HK-2 (cell line): ENCODE measurements at regions not wholly inside any gene's neighbourhood (a gene's known extent, or its start where the extent isn't known, plus 50 kb on each side); places are given as distances from the start of the nearest gene placed in this dataset.

Experiments
- DNase-seq: peaks from one replicate; pipeline ENCODE4 v3.0.0-alpha.2; 2018; ENCODE audit not compliant: unreplicated experiment

DNA sequence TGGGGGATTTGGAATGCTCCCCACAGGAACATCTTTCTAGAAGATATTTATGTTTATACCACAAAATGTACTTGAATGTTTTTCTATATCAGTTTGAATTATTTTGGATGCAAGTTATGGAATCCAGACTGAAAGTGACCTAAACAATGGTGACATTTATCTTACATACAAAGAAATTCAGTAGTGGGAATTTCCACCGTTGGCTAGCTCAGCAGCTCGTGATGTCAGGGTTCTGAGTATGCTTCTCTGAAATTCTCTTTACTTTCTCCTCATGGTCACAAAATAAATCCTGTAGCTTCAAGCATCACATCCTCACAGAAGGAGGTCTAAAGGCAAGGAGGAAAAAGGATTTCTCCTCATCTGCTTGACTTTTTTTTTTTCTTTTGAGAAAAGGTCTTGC, 105.3 kb downstream of the AKAIN1 start:
- DNase-seq, result no peak

DNA sequence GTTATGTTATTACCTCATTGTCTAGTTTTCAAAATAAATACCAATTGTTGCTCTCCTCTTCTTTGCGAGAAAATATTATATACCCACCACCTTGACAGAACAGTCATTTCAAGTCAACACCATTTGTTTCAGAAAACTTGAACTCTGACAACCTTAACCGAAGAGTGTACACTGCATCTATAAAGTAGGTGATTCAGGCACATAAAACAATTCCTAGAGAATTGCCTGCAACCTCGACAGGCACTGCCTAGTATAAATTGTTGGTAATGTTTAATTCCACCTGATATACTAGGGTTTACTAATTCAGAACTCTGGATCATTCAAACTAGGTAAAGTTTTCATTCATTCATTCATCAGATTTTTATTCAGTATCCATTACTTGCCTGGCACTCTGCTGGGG, 121.8 kb downstream of the AKAIN1 start:
- no peak for DNase-seq

- DNase-seq, result peak; percentile 2
These were observed 123.8 kb downstream of the AKAIN1 start for GRCh38 chr18:5073026-5073944.

DNA sequence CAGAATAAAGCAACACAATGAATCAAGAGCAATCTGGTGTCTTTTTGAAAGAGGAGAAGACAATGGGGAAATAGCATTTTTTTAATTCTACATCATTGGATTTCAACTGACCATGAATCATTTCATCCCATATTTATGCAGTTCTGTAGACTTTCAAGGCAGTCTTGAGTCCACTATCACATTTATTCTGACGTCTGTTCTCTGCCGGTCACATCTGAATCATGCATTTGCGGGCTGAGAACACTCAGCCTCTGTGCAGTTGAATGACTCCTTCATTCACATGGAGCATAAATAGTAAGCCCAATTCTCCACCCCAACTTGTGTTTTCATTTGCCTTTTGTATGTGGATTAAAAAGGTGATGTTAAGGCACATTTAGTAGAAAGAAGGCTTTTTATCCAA, 128.2 kb downstream of the AKAIN1 start:
- DNase-seq, result no peak

DNA sequence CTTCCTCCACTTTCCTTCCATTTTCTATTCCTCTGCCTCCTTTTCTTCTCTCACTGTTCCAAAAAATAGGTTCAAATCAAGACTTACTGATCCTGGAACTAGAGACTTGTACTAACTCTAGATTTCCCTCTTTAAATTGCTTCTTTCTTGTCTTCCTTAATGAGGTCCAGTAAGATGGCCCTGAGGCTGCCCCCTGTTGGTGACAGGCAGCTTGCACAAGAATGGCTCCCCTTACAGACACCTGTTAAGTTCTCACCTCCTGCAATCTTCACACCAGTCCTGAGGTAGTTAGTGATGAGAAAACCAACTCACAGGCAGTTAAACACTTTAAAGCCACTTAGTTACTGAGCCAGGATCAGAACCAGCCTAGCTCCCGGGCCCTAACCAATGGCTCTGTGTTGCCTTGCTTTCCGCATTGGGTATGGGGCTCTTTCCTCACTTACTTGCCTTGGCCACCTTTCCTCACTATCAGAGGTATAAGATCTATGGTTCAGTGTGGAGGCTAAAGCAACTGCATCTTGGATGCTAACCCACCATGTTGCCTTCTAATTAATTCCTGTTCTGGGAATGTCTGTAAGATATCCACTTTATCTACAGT, 130.6 kb downstream of the AKAIN1 start:
- no peak for DNase-seq

GRCh38 chr18:5065615-5066014, 131.4 kb downstream of the AKAIN1 start:
- DNase-seq, result no peak

GRCh38 chr18:5064841-5065370, 132.2 kb downstream of the AKAIN1 start:
- DNase-seq, result no peak

GRCh38 chr18:5061785-5062184, 135.3 kb downstream of the AKAIN1 start:
- no peak for DNase-seq

- no peak for DNase-seq
These were observed 136.5 kb downstream of the AKAIN1 start for GRCh38 chr18:5060543-5060942.

DNA sequence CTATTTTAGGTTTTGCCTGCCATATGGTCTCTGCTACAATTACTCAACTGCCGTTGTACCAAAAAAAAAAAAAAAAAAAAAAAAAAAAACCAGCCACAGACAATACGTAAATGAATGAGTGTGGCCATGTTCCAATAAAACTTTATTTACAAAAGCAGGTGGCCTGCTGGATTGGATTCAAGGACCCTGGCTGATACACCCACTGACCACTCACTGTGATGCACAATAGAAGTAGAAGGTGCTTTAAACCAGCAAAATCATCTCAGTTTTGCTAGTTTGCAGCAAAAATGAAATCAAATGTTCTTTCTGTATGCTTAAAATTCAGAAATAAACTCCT, 137.4 kb downstream of the AKAIN1 start:
- DNase-seq, result no peak

DNA sequence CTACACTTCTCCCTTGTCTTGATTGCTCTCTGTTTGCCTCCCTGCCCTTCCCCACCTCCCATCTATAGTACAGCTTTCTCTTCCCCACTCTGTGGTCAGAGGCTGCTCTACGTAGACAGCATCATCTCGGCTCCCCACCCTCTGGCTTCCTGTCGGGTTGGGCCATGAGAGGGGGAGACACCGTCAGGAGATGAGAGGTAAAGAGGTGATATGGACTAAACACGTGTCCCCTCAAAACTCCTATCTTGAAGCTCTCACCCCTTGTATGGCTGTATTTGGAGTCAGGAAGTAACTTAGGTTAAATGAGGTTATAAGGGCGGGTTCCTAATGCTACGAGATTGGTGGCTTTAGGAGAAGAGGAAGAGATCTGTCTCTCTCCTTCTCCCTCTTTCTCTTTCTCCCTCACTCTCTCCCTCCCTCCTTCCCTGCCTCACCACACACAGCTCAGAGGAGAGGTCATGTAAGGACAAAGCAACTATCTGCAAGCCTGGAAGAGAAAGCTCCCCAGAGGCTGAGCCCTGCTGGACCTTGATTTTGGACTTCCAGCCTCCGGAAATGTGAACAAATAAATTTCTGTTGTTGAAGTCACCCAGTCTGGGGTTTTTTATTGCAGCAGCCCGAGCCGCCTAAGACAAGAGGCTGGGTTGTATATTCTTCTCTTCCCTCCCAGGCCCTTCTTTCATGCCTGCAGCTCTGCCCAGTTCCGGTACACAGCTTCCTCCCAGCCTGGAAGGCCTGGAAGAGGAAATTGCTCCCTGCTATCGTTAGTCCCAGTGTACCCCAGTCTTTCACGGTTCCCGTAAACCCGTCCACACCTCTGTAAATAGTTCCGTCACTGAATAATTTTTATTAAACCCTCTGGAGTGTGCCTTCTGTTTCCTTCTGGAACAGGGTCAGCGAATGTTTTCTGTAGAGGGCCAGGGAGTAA, 138.0 kb downstream of the AKAIN1 start:
- DNase-seq, result no peak

DNA sequence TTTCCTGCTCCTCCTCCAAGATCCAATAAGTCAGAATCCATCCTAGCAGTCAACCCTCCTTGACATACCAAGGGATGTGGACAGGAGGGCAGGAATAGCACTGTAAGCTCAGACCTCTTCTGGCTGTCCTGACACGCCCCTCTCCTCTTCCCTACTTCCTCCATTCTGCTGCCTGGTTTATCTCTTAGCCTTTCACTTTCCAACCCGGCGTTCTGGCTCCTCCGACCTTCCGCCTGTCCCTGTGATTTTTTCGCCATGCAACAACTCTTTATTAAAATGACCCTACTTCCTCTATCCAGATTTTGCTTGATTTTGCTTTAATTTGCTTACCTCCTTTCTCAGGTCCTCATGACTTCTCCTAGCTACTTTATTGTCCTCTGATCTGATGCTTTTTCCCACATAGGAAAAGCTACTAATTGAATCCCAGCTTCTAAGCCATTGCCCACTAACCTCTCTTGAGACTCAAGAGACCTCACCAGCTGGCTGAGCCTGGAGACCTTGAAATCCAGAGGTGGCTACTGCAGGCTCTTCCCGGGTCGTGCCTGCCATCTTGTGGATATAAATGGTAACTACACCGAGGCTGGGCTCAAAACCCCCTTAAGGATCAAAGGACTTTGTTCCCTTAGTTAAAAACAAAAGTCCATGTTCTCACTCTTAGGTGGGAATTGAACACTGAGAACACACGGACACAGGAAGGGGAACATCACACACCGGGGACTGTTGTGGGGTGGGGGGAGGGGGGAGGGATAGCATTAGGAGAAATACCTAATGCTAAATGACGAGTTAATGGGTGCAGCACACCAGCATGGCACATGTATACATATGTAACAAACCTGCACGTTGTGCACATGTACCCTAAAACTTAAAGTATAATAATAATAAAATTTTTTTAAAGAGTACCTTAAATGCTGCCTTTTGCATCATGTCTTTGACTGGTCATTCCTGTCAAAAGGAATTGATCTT, 139.4 kb downstream of the AKAIN1 start:
- peak; percentile 33 for DNase-seq

GRCh38 chr18:5052491-5052890, 144.6 kb downstream of the AKAIN1 start:
- no peak for DNase-seq

GRCh38 chr18:5051207-5051606, 145.8 kb downstream of the AKAIN1 start:
- no peak for DNase-seq

GRCh38 chr18:5049124-5049523, 147.9 kb downstream of the AKAIN1 start:
- no peak for DNase-seq

DNA sequence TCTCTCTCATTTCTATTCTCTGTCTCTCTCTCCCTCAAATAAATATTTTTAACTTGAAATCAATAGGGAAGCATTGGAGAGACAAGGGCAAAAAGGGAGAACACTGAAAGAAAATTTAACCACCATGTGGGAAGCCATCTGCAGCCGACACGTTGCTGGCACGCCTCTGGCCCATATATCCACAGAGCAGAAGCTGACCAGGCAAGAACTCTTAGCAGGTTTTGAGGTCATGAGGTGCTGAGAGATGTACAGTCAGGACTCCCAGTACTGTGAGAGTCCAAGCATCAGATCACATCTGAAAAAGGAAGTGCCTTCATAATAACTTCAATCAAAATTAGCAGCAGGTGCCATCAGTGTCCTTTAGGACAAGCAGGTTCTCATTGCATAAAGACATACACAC, 156.6 kb downstream of the AKAIN1 start:
- DNase-seq, result no peak

- DNase-seq, result no peak
These were observed 160.5 kb downstream of the AKAIN1 start for GRCh38 chr18:5036523-5036922.

DNA sequence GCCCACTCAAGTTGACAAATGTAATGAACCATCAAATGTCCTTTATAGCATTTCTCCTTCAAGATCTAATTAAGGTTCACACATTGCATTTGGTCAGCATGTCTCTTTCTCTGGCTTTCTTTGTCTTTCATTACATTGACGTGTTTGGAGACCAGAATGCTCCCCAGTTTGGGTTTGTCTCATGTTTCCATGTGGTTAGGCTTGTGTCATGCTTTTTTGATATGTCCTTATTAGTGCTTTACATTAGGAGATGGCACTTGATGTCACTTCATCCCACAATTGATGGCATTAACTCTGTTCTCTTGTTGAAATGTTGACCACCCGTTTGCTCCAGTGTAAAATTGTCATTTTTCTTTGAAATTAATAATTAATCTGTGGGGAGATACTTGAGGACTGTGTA, 165.8 kb downstream of the AKAIN1 start:
- no peak for DNase-seq

DNA sequence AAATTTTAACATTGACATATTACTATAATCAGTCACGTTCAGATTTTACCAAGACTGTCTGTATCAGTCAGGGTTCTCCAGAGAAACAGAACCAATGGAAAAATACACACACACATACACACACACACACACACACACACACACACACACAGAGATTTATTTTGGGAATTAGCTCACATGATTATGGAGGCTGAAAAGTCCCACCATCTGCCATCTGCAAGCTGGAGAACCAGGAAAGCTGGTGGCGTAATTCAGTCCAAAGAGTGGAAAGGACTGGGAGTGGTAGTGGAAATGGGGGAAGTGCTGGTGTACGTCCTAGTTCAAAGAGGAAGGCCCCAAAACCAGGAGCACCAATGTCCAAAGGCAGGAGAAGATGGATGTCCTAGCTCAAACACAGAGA, 166.4 kb downstream of the AKAIN1 start:
- DNase-seq, result no peak

DNA sequence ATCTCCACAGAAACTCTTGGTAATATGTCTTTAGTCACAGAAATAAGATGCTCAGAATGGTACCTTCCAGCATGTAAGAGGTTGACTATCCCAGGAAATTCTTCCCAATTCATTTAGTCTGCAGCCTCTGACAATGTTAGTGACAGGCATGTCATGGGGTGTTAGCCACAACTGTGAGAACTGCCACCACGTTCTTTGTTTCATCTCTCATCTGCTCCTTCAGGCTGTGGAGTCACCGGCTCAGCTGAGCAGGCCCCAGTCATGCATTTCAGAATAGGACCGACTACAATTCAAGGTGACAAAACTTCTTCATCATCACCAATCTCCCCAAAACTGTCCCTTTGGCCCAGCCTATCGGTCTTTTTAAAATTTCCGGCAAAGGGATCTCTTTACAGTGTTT, 167.5 kb downstream of the AKAIN1 start:
- DNase-seq, result no peak

- no peak for DNase-seq
These were observed 172.3 kb downstream of the AKAIN1 start for GRCh38 chr18:5024741-5025140.
